BE2C (cell line): ENCODE measurements at regions not wholly inside any gene's neighbourhood (a gene's known extent, or its start where the extent isn't known, plus 50 kb on each side); places are given as distances from the start of the nearest gene placed in this dataset.

Experiments used
- DNase-seq: peaks from one replicate; pipeline ENCODE4 v3.0.0-alpha.2; 2020
- H3K27me3 ChIP-seq: fragments of 250-450 bp; sonication (Bioruptor Pico); 2 replicates; pipeline ENCODE4 v1.5.1; 2020; ENCODE audit warnings: mild to moderate bottlenecking
- H3K36me3 ChIP-seq: fragments of 250-450 bp; sonication (Bioruptor Pico); 2 replicates; pipeline ENCODE4 v1.5.1; 2020; ENCODE audit warnings: mild to moderate bottlenecking
- H3K4me1 ChIP-seq: fragments of 250-450 bp; sonication (Bioruptor Pico); 2 replicates; pipeline ENCODE4 v1.5.1; 2020
- H3K4me3 ChIP-seq: 2 replicates; pipeline ENCODE4 v1.5.1; 2011; ENCODE audit warnings: low read depth, low read length
- H3K9me3 ChIP-seq: fragments of 250-450 bp; sonication (Bioruptor Pico); 2 replicates; pipeline ENCODE4 v1.5.1; 2020
- TF ChIP-seq, protein P1 (sequence below): IDR thresholded peaks from 2 replicates; pipeline ENCODE4 v1.5.1; 2012; ENCODE audit warnings: mild to moderate bottlenecking, low read depth, low read length

DNA sequence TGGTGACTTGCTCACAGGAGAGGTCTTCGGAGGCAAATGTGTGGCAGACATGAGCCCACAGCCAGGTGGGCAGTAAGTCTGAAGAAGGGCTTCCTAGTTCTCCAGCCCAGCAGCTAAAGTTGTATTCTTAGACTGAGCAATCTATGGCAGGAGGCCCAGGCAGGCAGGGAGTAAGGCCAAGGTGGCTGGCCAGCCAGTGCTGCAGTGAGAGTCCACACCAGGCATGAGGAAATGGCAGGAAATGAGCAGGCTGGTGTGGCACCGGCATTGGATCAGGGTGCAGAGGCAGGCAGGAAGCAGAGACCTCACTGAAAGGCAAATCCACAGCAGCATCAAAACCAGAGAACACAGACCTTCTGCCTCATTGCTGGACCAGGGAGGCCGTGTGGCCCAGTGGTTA lies 84.6 kb upstream of the PDE1C start:
- no peaks in the 10 kb centered on the region for H3K9me3 ChIP-seq
- no peaks in the 10 kb centered on the region for H3K36me3 ChIP-seq
- TF ChIP-seq, protein P1, sequence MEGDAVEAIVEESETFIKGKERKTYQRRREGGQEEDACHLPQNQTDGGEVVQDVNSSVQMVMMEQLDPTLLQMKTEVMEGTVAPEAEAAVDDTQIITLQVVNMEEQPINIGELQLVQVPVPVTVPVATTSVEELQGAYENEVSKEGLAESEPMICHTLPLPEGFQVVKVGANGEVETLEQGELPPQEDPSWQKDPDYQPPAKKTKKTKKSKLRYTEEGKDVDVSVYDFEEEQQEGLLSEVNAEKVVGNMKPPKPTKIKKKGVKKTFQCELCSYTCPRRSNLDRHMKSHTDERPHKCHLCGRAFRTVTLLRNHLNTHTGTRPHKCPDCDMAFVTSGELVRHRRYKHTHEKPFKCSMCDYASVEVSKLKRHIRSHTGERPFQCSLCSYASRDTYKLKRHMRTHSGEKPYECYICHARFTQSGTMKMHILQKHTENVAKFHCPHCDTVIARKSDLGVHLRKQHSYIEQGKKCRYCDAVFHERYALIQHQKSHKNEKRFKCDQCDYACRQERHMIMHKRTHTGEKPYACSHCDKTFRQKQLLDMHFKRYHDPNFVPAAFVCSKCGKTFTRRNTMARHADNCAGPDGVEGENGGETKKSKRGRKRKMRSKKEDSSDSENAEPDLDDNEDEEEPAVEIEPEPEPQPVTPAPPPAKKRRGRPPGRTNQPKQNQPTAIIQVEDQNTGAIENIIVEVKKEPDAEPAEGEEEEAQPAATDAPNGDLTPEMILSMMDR = no peak
- H3K27me3 ChIP-seq = no peaks in the 10 kb centered on the region
- no peak for DNase-seq
- no peak overlapping the region for H3K4me3 ChIP-seq
- H3K4me1 ChIP-seq = no peaks in the 10 kb centered on the region

DNA sequence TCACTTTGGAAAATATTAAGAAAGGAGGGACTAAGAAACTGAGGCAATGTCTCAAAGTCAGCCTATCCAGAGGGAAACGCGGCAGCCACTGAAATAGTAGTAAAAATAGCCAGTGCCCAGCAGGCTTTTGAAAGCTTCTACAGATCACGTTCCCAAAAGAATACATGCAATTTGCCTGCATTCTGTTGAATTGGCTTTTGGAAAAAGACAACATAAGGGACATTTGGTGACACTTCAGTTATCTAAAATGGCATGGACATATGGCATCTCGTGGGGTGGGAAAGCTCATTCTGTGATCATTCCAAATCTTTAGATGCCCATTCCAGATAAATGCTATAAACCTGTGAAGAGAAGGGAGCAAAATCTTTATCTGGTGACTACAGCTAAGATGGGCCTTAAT lies 82.8 kb upstream of the PDE1C start:
- TF ChIP-seq, protein P1 = no peak
- no peaks in the 10 kb centered on the region for H3K4me1 ChIP-seq
- no peak overlapping the region for H3K4me3 ChIP-seq
- no peaks in the 10 kb centered on the region for H3K36me3 ChIP-seq
- DNase-seq = no peak
- H3K9me3 ChIP-seq = no peaks in the 10 kb centered on the region
- no peaks in the 10 kb centered on the region for H3K27me3 ChIP-seq

DNA sequence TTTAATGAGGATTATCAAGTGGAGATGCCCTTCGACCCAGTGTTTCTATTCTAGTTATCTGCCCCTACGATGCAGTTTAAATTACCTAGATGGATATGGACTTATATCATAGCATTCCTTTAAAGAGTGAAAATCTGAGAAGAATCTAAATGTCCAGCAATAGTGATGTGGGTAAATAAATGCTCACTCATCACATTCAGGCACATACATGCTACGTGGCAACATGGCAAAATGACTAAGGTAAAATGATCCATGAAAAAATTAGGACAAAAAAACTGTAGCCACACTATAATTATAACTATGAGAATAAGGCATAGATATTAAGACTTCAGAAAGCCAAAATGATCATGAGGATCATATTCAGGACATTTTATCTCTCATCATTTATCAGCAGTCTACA lies 82.4 kb upstream of the PDE1C start:
- Histone ChIP-seq H3K4me3 (no peak overlapping the region), H3K9me3 (no peaks in the 10 kb centered on the region), H3K36me3 (no peaks in the 10 kb centered on the region), H3K27me3 (no peaks in the 10 kb centered on the region), H3K4me1 (no peaks in the 10 kb centered on the region)
- TF ChIP-seq, protein P1 = no peak
- DNase-seq = no peak

DNA sequence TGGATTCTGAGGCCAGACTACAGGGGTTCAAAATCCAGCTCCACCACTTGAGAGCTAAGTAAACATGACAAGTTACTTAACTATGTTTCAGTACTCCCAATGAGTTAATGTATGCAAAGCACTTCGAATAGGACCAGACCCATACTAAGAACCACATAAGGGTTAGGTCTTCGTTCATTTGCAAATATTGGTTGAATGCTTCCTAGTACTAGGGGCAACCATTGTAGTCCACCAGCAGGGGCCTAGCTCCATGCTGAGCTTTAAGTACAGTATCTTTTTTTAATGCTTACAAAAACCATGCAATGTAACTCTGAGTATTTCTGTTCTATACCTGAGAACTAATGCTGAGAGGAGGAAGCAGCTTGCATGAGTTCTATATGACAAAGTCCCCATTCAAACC lies 80.4 kb upstream of the PDE1C start:
- TF ChIP-seq, protein P1 = no peak
- Histone ChIP-seq H3K27me3 (no peaks in the 10 kb centered on the region), H3K36me3 (no peaks in the 10 kb centered on the region), H3K9me3 (no peaks in the 10 kb centered on the region), H3K4me3 (no peak overlapping the region), H3K4me1 (no peaks in the 10 kb centered on the region)
- no peak for DNase-seq

DNA sequence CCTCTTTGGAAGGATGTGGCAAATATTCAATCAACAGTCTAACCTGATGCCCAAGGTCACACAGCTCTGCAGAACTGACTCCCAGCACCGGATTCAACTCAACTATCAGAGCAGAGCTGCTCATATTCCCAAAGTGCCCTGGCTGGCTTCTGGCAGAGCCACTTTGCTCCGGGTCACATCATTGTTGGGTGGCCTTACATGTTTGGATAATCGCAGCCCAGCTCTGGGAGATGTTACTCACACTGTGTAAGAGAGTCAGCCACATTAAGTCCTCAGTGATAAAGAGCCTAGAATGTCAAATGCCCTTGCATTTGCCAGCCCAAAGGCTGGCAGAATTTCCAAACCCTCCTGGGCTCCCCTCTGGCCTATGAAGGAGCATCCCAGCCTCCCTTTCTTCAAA lies 79.8 kb upstream of the PDE1C start:
- TF ChIP-seq, protein P1 = no peak

DNA sequence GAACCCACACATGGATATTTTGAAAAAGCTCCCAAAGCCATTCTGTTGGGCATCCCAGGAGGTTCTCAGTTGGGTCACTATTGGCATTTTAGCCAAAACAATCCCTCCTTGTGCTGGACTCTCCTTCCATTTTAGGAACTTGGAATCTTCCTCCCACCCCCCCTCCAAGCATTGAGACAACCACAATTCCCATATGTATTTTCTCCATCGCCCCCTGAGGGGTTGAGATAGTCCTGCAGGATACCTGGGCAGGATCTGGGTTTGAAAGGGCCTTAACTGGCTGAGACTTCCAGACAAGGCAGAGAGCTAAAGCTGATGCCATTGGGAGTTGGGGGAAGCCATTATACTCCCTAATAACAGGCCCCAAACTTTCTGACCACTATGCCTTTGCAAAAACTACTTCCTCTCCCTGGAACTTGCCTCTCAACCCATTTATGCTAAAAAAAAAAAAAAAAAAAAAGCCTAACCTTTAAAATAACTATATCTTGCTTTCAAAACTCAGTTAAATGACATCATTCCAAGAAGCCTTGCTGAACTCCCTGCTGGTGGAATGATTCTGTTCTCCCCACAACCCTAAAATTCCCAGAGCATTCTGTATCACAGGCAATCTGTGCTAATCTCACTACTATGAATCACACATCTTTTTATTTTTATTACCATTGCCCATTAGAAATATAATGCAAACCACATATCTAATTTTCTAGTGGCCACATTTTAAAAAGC lies 77.5 kb upstream of the PDE1C start:
- H3K4me3 ChIP-seq = no peak overlapping the region
- no peaks in the 10 kb centered on the region for H3K27me3 ChIP-seq
- no peak for DNase-seq
- no peaks in the 10 kb centered on the region for H3K4me1 ChIP-seq
- TF ChIP-seq, protein P1 = no peak
- H3K9me3 ChIP-seq = no peaks in the 10 kb centered on the region
- H3K36me3 ChIP-seq = no peaks in the 10 kb centered on the region

More for the DNA sequence above, 79.8 kb upstream of the PDE1C start:
- no peaks in the 10 kb centered on the region for H3K9me3 ChIP-seq
- no peak overlapping the region for H3K4me3 ChIP-seq
- DNase-seq = no peak
- H3K4me1 ChIP-seq = no peaks in the 10 kb centered on the region
- H3K27me3 ChIP-seq = no peaks in the 10 kb centered on the region
- H3K36me3 ChIP-seq = no peaks in the 10 kb centered on the region
